HUES48 (cell line): ENCODE measurements at regions not wholly inside any gene's neighbourhood (a gene's known extent, or its start where the extent isn't known, plus 50 kb on each side); places are given as distances from the start of the nearest gene placed in this dataset.

Source experiments
- H3K27ac ChIP-seq: one replicate; pipeline ENCODE4 v1.7.0; 2013; ENCODE audit warnings: low read depth, low read length, inconsistent platforms
- H3K27me3 ChIP-seq: 2 replicates; pipeline ENCODE4 v1.6.1; 2013; ENCODE audit warnings: mild to moderate bottlenecking, low read length; ENCODE audit not compliant: control insufficient read depth, insufficient read depth
- H3K36me3 ChIP-seq: 2 replicates; pipeline ENCODE4 v1.6.1; 2013; ENCODE audit warnings: low read length; ENCODE audit not compliant: control insufficient read depth, insufficient read depth
- H3K4me1 ChIP-seq: 2 replicates; pipeline ENCODE4 v1.6.1; 2013; ENCODE audit warnings: mild to moderate bottlenecking, low read length; ENCODE audit not compliant: control insufficient read depth, insufficient read depth
- H3K4me3 ChIP-seq: 2 replicates; pipeline ENCODE4 v1.5.1; 2013; ENCODE audit warnings: mild to moderate bottlenecking, low read depth, low read length
- H3K9ac ChIP-seq: 2 replicates; pipeline ENCODE4 v1.6.1; 2013; ENCODE audit warnings: mild to moderate bottlenecking, low read depth, low read length, moderate library complexity
- H3K9me3 ChIP-seq: 2 replicates; pipeline ENCODE4 v1.6.1; 2013; ENCODE audit warnings: low read length; ENCODE audit not compliant: control insufficient read depth, insufficient read depth

DNA sequence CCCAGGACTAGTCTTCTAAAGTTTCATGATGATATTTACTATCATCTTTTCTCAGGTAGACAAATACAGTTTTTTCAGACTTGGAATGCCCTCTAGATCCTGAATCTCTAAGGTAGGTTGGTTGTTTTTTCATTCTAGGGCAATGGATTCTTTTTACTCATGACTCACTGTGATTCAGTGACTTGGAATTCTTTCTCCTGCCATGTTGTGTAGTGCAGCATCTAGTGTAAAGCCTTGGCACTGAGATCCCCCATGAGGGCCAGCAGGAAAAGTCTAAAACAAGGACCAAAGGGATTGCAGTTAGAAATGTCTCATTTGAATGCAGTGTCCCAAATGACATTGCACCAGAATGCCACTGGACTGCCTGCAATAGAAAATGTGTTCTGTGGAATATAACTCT lies 430.4 kb downstream of the NEBL start:
- Histone ChIP-seq H3K9ac (no peak overlapping the region), H3K27ac (no peak overlapping the region), H3K27me3 (no peaks in the 10 kb centered on the region), H3K4me3 (no peak overlapping the region), H3K9me3 (peaks cover 16% of the 10 kb centered on the region), H3K4me1 (no peaks in the 10 kb centered on the region), H3K36me3 (no peaks in the 10 kb centered on the region)

DNA sequence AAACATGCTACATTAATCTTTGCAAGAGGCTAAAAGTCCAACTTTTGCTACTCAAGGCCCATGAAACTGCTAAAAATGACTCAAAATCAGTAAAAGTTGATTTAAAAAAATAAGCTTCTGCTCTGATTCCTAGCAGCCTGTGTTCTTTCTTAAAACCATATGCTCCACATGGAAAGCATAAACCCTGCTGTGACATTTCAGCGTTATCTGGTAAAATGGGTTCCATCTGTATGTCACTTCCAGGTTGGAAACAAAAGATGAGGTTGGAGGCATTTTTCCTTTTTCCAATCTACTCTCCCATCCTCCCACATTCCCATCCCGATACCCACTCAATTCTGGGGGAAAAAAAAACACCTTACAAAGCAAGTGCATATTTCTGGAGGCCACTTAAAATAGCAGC lies 439.5 kb downstream of the NEBL start:
- H3K4me1 ChIP-seq = no peaks in the 10 kb centered on the region
- H3K4me3 ChIP-seq = no peak overlapping the region
- H3K27ac ChIP-seq = no peak overlapping the region
- no peaks in the 10 kb centered on the region for H3K27me3 ChIP-seq
- H3K36me3 ChIP-seq = no peaks in the 10 kb centered on the region
- no peak overlapping the region for H3K9ac ChIP-seq
- H3K9me3 ChIP-seq = no peaks in the 10 kb centered on the region

GRCh38 chr10:20455774-20456173 lies 441.3 kb downstream of the NEBL start:
- H3K27ac ChIP-seq = no peak overlapping the region
- H3K36me3 ChIP-seq = no peaks in the 10 kb centered on the region
- no peaks in the 10 kb centered on the region for H3K9me3 ChIP-seq
- no peaks in the 10 kb centered on the region for H3K4me1 ChIP-seq
- H3K4me3 ChIP-seq = no peak overlapping the region
- no peak overlapping the region for H3K9ac ChIP-seq
- no peaks in the 10 kb centered on the region for H3K27me3 ChIP-seq

- H3K27me3 ChIP-seq = no peaks in the 10 kb centered on the region
- no peak overlapping the region for H3K27ac ChIP-seq
- H3K9ac ChIP-seq = no peak overlapping the region
- no peaks in the 10 kb centered on the region for H3K36me3 ChIP-seq
- H3K4me3 ChIP-seq = no peak overlapping the region
- H3K4me1 ChIP-seq = no peaks in the 10 kb centered on the region
- H3K9me3 ChIP-seq = no peaks in the 10 kb centered on the region
Observed at GRCh38 chr10:20454331-20454730, 442.8 kb downstream of the NEBL start.

GRCh38 chr10:20446561-20447193 lies 450.4 kb downstream of the NEBL start:
- Histone ChIP-seq H3K27me3 (no peaks in the 10 kb centered on the region), H3K9ac (no peak overlapping the region), H3K36me3 (no peaks in the 10 kb centered on the region), H3K9me3 (peaks cover 11% of the 10 kb centered on the region; the same call in 1 of the 2 replicates), H3K4me3 (no peak overlapping the region), H3K4me1 (no peaks in the 10 kb centered on the region), H3K27ac (no peak overlapping the region)

- no peak overlapping the region for H3K4me3 ChIP-seq
- no peaks in the 10 kb centered on the region for H3K4me1 ChIP-seq
- no peaks in the 10 kb centered on the region for H3K36me3 ChIP-seq
- peaks cover 19% of the 10 kb centered on the region; the same call in 1 of the 2 replicates for H3K9me3 ChIP-seq
- no peak overlapping the region for H3K9ac ChIP-seq
- no peak overlapping the region for H3K27ac ChIP-seq
- no peaks in the 10 kb centered on the region for H3K27me3 ChIP-seq
Observed at GRCh38 chr10:20443094-20443493, 454.0 kb downstream of the NEBL start.

- H3K4me1 ChIP-seq = no peaks in the 10 kb centered on the region
- H3K4me3 ChIP-seq = no peak overlapping the region
- no peaks in the 10 kb centered on the region for H3K27me3 ChIP-seq
- H3K9ac ChIP-seq = no peak overlapping the region
- H3K27ac ChIP-seq = no peak overlapping the region
- no peaks in the 10 kb centered on the region for H3K36me3 ChIP-seq
- H3K9me3 ChIP-seq = 0 out of 2 replicates have a peak, but pooled peaks cover 8% of the 10 kb centered on the region
Observed at GRCh38 chr10:20429742-20430141, 467.4 kb downstream of the NEBL start.

DNA sequence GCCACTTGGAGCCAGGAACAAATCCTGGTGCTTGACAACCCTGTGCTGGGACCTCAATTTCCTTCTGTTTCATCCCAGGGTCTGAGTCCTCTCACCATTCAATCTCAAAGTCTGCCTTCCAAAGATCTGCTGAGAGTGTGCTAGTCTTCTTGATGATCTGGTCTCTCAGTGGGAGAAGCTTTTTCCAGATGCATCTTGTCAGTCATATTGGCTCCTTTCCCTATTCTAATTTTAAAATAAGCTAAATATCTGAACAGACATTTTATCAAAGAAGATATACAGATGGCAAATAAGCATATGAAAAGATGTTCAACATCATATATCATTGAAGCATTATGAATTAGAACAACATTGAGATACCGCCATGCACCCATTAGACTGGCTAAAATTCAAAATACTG lies 469.3 kb downstream of the NEBL start:
- 0 out of 2 replicates have a peak, but pooled peaks cover 8% of the 10 kb centered on the region for H3K9me3 ChIP-seq
- no peaks in the 10 kb centered on the region for H3K36me3 ChIP-seq
- no peak overlapping the region for H3K27ac ChIP-seq
- no peak overlapping the region for H3K4me3 ChIP-seq
- H3K27me3 ChIP-seq = no peaks in the 10 kb centered on the region
- no peaks in the 10 kb centered on the region for H3K4me1 ChIP-seq
- no peak overlapping the region for H3K9ac ChIP-seq

DNA sequence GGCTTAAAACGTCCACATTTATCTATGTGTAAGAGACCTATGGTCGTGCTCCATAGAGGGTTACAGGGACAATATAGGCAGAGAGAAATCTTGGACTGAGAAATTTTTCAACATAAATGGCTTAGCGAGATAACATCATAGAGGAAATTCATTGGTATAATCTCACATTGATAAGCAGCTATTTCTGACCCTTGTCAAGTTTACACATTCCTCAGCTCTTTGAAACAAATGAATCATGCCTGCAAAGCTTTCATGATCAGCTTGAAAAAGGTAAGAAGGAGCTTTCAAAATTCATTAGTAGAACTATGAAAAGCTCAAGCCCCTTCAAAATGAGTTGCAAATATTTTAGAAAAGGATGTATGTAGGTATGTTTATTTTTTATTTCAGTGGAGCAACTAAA lies 478.8 kb downstream of the NEBL start:
- Histone ChIP-seq H3K4me1 (peaks cover 8% of the 10 kb centered on the region), H3K27me3 (no peaks in the 10 kb centered on the region), H3K9me3 (no peaks in the 10 kb centered on the region), H3K27ac (peak overlapping the region; percentile 7), H3K36me3 (no peaks in the 10 kb centered on the region), H3K4me3 (no peak overlapping the region), H3K9ac (no peak overlapping the region)

DNA sequence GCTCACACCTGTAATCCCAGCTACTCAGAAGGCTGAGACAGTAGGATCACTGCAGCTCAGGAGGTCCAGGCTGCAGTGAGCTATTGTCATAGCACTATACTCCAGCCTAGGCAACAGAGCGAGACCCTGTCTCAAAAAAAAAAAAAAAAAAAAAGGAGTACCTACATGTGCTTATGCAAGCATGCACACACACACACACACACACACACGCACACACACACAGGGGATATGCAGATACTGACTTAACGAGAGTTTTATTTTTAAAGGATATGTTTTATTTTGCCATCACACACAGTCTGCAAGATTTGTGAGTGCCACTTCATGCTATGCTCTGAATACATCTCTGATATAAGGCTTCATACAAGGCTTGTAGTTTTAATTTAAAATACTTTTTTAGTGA lies 479.3 kb downstream of the NEBL start:
- Histone ChIP-seq H3K36me3 (no peaks in the 10 kb centered on the region), H3K9me3 (no peaks in the 10 kb centered on the region), H3K4me3 (no peak overlapping the region), H3K27ac (no peak overlapping the region), H3K4me1 (peaks cover 8% of the 10 kb centered on the region), H3K27me3 (no peaks in the 10 kb centered on the region), H3K9ac (no peak overlapping the region)

DNA sequence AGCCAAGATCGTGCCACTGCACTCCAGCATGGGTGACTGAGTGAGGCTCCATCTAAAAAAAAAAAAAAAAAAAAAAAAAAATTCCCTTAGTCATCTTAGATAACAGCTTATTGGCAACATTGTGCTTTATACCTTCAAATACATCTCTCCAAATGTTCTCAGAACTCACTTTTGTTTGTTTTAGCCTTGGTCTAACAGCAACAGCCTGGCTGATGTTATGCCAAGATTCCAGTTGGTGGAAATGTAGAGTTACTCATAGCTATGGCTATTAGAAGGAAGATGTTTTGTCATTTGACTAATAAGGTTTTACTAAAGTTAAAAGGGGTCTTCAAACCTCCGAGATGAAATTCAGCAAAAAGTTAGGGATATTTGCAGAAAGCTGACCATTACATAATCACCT lies 481.4 kb downstream of the NEBL start:
- peaks cover 8% of the 10 kb centered on the region for H3K4me1 ChIP-seq
- no peak overlapping the region for H3K27ac ChIP-seq

More for the DNA sequence above, 481.4 kb downstream of the NEBL start:
- Histone ChIP-seq H3K9ac (no peak overlapping the region), H3K4me3 (no peak overlapping the region), H3K36me3 (no peaks in the 10 kb centered on the region), H3K27me3 (no peaks in the 10 kb centered on the region), H3K9me3 (no peaks in the 10 kb centered on the region)
